ENCODE measurements at regions not wholly inside any gene's neighbourhood (a gene's known extent, or its start where the extent isn't known, plus 50 kb on each side); places are given as distances from the start of the nearest gene placed in this dataset.

DNA sequence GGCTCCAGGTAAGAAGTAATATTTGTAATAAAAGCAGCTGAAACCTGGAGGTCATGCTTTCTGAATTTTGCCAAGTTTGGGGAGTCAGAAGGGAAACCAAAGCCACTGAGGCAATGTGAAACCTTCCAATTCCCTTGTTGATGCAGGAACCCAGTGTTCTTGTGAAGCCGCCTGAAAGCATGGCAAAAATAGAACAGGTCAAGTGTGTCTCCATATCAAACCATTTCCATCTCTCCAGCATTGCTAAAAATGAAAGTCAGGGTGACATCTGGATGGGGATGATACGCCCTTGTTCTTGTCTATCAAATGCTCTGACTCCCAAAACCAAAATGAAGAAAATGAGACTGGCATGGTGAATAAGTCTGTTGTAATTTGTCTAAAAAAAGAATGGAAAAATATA, 362.5 kb downstream of the VPS13C start:
- TF ChIP-seq, protein P1, sequence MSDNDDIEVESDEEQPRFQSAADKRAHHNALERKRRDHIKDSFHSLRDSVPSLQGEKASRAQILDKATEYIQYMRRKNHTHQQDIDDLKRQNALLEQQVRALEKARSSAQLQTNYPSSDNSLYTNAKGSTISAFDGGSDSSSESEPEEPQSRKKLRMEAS (CRISPR knock-in tag; IDR thresholded peaks at IDR 0.05), result no peak
- TF ChIP-seq, protein P2, sequence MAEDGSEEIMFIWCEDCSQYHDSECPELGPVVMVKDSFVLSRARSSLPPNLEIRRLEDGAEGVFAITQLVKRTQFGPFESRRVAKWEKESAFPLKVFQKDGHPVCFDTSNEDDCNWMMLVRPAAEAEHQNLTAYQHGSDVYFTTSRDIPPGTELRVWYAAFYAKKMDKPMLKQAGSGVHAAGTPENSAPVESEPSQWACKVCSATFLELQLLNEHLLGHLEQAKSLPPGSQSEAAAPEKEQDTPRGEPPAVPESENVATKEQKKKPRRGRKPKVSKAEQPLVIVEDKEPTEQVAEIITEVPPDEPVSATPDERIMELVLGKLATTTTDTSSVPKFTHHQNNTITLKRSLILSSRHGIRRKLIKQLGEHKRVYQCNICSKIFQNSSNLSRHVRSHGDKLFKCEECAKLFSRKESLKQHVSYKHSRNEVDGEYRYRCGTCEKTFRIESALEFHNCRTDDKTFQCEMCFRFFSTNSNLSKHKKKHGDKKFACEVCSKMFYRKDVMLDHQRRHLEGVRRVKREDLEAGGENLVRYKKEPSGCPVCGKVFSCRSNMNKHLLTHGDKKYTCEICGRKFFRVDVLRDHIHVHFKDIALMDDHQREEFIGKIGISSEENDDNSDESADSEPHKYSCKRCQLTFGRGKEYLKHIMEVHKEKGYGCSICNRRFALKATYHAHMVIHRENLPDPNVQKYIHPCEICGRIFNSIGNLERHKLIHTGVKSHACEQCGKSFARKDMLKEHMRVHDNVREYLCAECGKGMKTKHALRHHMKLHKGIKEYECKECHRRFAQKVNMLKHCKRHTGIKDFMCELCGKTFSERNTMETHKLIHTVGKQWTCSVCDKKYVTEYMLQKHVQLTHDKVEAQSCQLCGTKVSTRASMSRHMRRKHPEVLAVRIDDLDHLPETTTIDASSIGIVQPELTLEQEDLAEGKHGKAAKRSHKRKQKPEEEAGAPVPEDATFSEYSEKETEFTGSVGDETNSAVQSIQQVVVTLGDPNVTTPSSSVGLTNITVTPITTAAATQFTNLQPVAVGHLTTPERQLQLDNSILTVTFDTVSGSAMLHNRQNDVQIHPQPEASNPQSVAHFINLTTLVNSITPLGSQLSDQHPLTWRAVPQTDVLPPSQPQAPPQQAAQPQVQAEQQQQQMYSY (CRISPR knock-in tag; IDR thresholded peaks at IDR 0.05), result no peak
- TF ChIP-seq CTCF (IDR thresholded peaks at IDR 0.05) (no peak), CREB1 (CRISPR knock-in tag; IDR thresholded peaks at IDR 0.05) (no peak), SMAD3 (CRISPR knock-in tag; IDR thresholded peaks at IDR 0.05; ENCODE audit: borderline replicate concordance) (no peak), ESRRA (CRISPR knock-in tag; IDR thresholded peaks at IDR 0.05; ENCODE audit: borderline replicate concordance) (no peak), ZNF138 (CRISPR knock-in tag; conservative IDR thresholded peaks at IDR 0.05) (no peak), ERG (CRISPR knock-in tag; IDR thresholded peaks at IDR 0.05) (no peak), STAT6 (CRISPR knock-in tag; conservative IDR thresholded peaks at IDR 0.05; ENCODE audit: low read depth) (no peak), CREM (CRISPR knock-in tag; IDR thresholded peaks at IDR 0.05) (no peak), TP53 (CRISPR knock-in tag; IDR thresholded peaks at IDR 0.05) (no peak)

Data from WTC11 (cell line).